GM20000 (cell line): ENCODE measurements at regions not wholly inside any gene's neighbourhood (a gene's known extent, or its start where the extent isn't known, plus 50 kb on each side); places are given as distances from the start of the nearest gene placed in this dataset.

ENCODE experiments used
- DNase-seq: peaks from one replicate; pipeline ENCODE4 v3.0.0; 2012; ENCODE audit warnings: low spot score
- TF ChIP-seq, protein P1 (sequence below): IDR thresholded peaks from 2 replicates; pipeline ENCODE4 v1.5.1; 2012; ENCODE audit warnings: mild to moderate bottlenecking, control low read depth; ENCODE audit errors: extremely low read depth, missing control alignments

- DNase-seq: no peak
- TF ChIP-seq, protein P1, sequence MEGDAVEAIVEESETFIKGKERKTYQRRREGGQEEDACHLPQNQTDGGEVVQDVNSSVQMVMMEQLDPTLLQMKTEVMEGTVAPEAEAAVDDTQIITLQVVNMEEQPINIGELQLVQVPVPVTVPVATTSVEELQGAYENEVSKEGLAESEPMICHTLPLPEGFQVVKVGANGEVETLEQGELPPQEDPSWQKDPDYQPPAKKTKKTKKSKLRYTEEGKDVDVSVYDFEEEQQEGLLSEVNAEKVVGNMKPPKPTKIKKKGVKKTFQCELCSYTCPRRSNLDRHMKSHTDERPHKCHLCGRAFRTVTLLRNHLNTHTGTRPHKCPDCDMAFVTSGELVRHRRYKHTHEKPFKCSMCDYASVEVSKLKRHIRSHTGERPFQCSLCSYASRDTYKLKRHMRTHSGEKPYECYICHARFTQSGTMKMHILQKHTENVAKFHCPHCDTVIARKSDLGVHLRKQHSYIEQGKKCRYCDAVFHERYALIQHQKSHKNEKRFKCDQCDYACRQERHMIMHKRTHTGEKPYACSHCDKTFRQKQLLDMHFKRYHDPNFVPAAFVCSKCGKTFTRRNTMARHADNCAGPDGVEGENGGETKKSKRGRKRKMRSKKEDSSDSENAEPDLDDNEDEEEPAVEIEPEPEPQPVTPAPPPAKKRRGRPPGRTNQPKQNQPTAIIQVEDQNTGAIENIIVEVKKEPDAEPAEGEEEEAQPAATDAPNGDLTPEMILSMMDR: no peak
Observed at GRCh38 chrX:100477958-100478357, 67.9 kb upstream of the PCDH19 start.

- no peak for DNase-seq
- TF ChIP-seq, protein P1: no peak
Observed at GRCh38 chrX:100477467-100477866, 67.4 kb upstream of the PCDH19 start.
